HEK293T (cell line): ENCODE measurements at regions not wholly inside any gene's neighbourhood (a gene's known extent, or its start where the extent isn't known, plus 50 kb on each side); places are given as distances from the start of the nearest gene placed in this dataset.

Experiments used
- CTCF ChIA-PET: fragments of 350-600 bp; formaldehyde crosslinking; extraction: SDS; loops from one replicate; lab custom pipeline; 2021; ENCODE audit warnings: antibody characterized with exemption, inconsistent platforms; lab: Yijun Ruan, JAX
- POLR2A ChIA-PET: fragments of 350-600 bp; formaldehyde crosslinking; extraction: SDS; loops from one replicate; lab custom pipeline; 2020; ENCODE audit warnings: antibody characterized with exemption, inconsistent platforms; lab: Yijun Ruan, JAX
- DNase-seq: peaks from one replicate; pipeline ENCODE4 v3.0.0; 2012; ENCODE audit warnings: mixed read lengths; ENCODE audit errors: extremely low spot score
- ARNT ChIP-seq: fragments of 450-650 bp; IDR thresholded peaks from 2 replicates; pipeline ENCODE4 v1.6.1; 2017; ENCODE audit warnings: mild to moderate bottlenecking
- BHLHE40 ChIP-seq: fragments of 450-650 bp; IDR thresholded peaks from 2 replicates; pipeline ENCODE4 v1.6.1; 2016; ENCODE audit warnings: mild to moderate bottlenecking, moderate library complexity, borderline replicate concordance
- CTBP1 ChIP-seq: fragments of 450-650 bp; IDR thresholded peaks from 2 replicates; pipeline ENCODE4 v1.6.1; 2016; ENCODE audit warnings: borderline replicate concordance
- ELF4 ChIP-seq: fragments of 450-650 bp; IDR thresholded peaks from 2 replicates; pipeline ENCODE4 v1.6.1; 2017; ENCODE audit warnings: antibody characterized with exemption
- FOXA1 ChIP-seq: fragments of 450-650 bp; IDR thresholded peaks from 2 replicates; pipeline ENCODE4 v1.6.1; 2016; ENCODE audit warnings: mild to moderate bottlenecking
- FOXK2 ChIP-seq: fragments of 450-650 bp; IDR thresholded peaks from 2 replicates; pipeline ENCODE4 v1.6.1; 2016; ENCODE audit warnings: mild to moderate bottlenecking
- FOXM1 ChIP-seq: fragments of 450-650 bp; IDR thresholded peaks from 2 replicates; pipeline ENCODE4 v1.6.1; 2017; ENCODE audit warnings: mild to moderate bottlenecking, borderline replicate concordance
- HDGF ChIP-seq: fragments of 450-650 bp; IDR thresholded peaks from 2 replicates; pipeline ENCODE4 v1.6.1; 2017; ENCODE audit warnings: antibody characterized with exemption, borderline replicate concordance
- L3MBTL2 ChIP-seq: fragments of 450-650 bp; conservative IDR thresholded peaks from 2 replicates; pipeline ENCODE4 v1.6.1; 2016; ENCODE audit warnings: mild to moderate bottlenecking
- LEF1 ChIP-seq: fragments of 450-650 bp; IDR thresholded peaks from 2 replicates; pipeline ENCODE4 v1.6.1; 2017; ENCODE audit warnings: mild to moderate bottlenecking, borderline replicate concordance
- NFRKB ChIP-seq: fragments of 450-650 bp; IDR thresholded peaks from 2 replicates; pipeline ENCODE4 v1.6.1; 2016; ENCODE audit warnings: mild to moderate bottlenecking, moderate library complexity
- SP1 ChIP-seq: fragments of 450-650 bp; IDR thresholded peaks from 2 replicates; pipeline ENCODE4 v1.6.1; 2017
- SUZ12 ChIP-seq: fragments of 450-650 bp; IDR thresholded peaks from 2 replicates; pipeline ENCODE4 v1.6.1; 2016; ENCODE audit warnings: mild to moderate bottlenecking
- TARDBP ChIP-seq: fragments of 450-650 bp; IDR thresholded peaks from 2 replicates; pipeline ENCODE4 v1.6.1; 2016
- ZNF384 ChIP-seq: fragments of 450-650 bp; IDR thresholded peaks from 2 replicates; pipeline ENCODE4 v1.6.1; 2016
- TF ChIP-seq, protein P1 (sequence below): fragments of 450-650 bp; IDR thresholded peaks from 2 replicates; pipeline ENCODE4 v1.6.1; 2016

GRCh38 chr14:30077946-30078345, 150.3 kb upstream of the PRKD1 start:
- ChIA-PET CTCF (no interaction called here), POLR2A (no interaction called here)
- DNase-seq: no peak

DNA sequence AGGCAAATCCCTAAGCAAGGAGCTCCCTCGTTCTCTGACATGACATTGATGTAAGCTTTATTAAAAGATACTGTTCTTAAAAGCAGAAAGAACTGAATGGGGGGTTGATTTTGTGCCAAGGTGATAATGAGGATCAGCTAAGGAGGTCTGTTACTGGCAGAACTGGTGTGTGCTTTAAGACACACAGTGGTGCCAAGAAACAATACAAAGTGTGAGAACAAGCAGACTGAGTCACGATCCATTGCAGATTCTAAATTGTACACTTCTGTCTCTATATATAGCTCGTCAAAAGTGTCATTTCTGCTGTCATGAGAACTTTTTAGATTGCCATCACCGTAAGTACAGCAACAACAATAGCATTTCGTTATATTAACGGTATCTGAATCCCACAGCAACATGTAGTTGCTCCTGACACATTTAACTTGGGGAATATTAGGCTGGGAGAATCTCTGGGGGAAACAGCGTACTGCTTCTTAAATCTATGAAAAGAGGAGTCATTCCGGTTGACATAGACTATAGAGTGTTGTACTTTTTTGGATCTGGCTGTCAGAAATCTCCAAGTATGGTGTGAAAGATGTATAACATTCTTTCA, 151.3 kb upstream of the PRKD1 start:
- ChIA-PET POLR2A (no interaction called here), CTCF (interaction anchor here (0.6 kb wide), 1 partner anchor 21 kb away, joined by 4 read pairs; no protein-coding TSS in a partner anchor)
- no peak for TF ChIP-seq HDGF
- TF ChIP-seq FOXK2: no peak
- TF ChIP-seq, protein P1, sequence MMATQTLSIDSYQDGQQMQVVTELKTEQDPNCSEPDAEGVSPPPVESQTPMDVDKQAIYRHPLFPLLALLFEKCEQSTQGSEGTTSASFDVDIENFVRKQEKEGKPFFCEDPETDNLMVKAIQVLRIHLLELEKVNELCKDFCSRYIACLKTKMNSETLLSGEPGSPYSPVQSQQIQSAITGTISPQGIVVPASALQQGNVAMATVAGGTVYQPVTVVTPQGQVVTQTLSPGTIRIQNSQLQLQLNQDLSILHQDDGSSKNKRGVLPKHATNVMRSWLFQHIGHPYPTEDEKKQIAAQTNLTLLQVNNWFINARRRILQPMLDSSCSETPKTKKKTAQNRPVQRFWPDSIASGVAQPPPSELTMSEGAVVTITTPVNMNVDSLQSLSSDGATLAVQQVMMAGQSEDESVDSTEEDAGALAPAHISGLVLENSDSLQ: no peak
- no peak for TF ChIP-seq SP1
- no peak for TF ChIP-seq BHLHE40
- no peak for TF ChIP-seq CTBP1
- no peak for TF ChIP-seq LEF1
- TF ChIP-seq L3MBTL2: no peak
- no peak for TF ChIP-seq ELF4
- no peak for TF ChIP-seq SUZ12
- no peak for TF ChIP-seq FOXA1
- DNase-seq: no peak

More at GRCh38 chr14:30077946-30078345, 150.3 kb upstream of the PRKD1 start:
- TF ChIP-seq ARNT (no peak), LEF1 (no peak), TARDBP (no peak), FOXK2 (no peak), BHLHE40 (no peak), FOXA1 (no peak), ELF4 (no peak), L3MBTL2 (no peak), FOXM1 (no peak), SUZ12 (no peak), ZNF384 (no peak), SP1 (no peak), NFRKB (no peak), CTBP1 (no peak), HDGF (no peak)
- TF ChIP-seq, protein P1: no peak

DNA sequence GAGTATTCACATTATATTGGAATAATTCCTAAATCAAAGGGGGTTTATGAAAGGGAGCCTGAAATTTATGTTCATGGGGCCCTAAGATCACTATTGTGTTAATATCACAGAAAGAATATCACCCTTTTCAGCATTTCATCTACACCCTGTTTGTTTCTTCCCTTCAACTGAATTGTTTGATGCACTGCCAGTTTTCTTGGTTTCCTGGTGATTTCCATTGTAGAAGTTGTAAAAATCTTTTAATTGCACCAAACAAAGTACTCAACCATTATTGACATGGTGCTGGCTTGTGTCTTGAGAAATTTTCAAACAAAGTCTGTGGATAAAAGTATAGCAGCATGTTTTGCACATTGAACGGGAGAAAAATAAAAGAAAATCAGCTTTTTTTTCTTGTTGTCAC, 154.8 kb upstream of the PRKD1 start:
- DNase-seq: no peak
- ChIA-PET CTCF (no interaction called here), POLR2A (no interaction called here)
- TF ChIP-seq ELF4: no peak
- no peak for TF ChIP-seq CTBP1
- TF ChIP-seq BHLHE40: no peak
- no peak for TF ChIP-seq FOXA1
- TF ChIP-seq, protein P1: no peak
- no peak for TF ChIP-seq FOXM1
- TF ChIP-seq TARDBP: no peak
- TF ChIP-seq HDGF: no peak
- TF ChIP-seq SUZ12: no peak
- TF ChIP-seq ZNF384: no peak
- TF ChIP-seq FOXK2: no peak
- no peak for TF ChIP-seq NFRKB
- TF ChIP-seq ARNT: no peak
- no peak for TF ChIP-seq SP1
- TF ChIP-seq LEF1: no peak
- no peak for TF ChIP-seq L3MBTL2

- CTCF ChIA-PET: no interaction called here
- DNase-seq: no peak
- TF ChIP-seq FOXM1 (no peak), ZNF384 (no peak), ELF4 (no peak), HDGF (no peak), ARNT (no peak), FOXK2 (no peak), SUZ12 (no peak), TARDBP (no peak), FOXA1 (no peak), BHLHE40 (no peak)
- POLR2A ChIA-PET: no interaction called here
These were observed 157.2 kb upstream of the PRKD1 start for GRCh38 chr14:30084811-30085210.

GRCh38 chr14:30085943-30086342, 158.3 kb upstream of the PRKD1 start:
- DNase-seq: no peak
- no peak for TF ChIP-seq NFRKB
- TF ChIP-seq, protein P1: no peak
- no peak for TF ChIP-seq LEF1
- no peak for TF ChIP-seq FOXK2
- TF ChIP-seq HDGF: no peak
- no peak for TF ChIP-seq ELF4
- no peak for TF ChIP-seq BHLHE40
- TF ChIP-seq FOXA1: no peak
- TF ChIP-seq TARDBP: no peak
- TF ChIP-seq ARNT: no peak
- TF ChIP-seq SP1: no peak
- no peak for TF ChIP-seq FOXM1
- TF ChIP-seq L3MBTL2: no peak
- TF ChIP-seq CTBP1: no peak
- TF ChIP-seq SUZ12: no peak
- CTCF ChIA-PET: interaction anchor here (0.6 kb wide), 1 partner anchor 10 kb away, joined by 3 read pairs; no protein-coding TSS in a partner anchor
- POLR2A ChIA-PET: no interaction called here

DNA sequence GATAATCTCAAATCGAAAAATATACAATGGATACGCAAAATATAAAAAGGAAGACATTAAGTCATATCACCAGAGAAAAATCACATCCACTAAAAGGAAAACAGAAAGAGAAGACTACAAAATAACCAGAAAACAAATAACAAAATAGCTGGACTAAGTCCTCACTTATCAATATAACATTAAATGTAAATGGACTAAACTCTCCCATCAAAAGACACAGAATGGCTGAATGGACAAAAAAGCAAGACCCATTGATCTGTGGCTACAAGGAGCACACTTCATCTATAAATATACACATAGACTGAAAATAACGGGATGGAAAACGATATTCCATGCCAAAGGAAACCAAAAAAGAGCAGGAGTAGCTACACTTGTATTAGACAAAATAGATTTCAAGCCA, 161.0 kb upstream of the PRKD1 start:
- CTCF ChIA-PET: no interaction called here
- POLR2A ChIA-PET: no interaction called here
- TF ChIP-seq NFRKB: no peak
- TF ChIP-seq SP1: no peak
- TF ChIP-seq ELF4: no peak
- no peak for TF ChIP-seq TARDBP
- TF ChIP-seq ZNF384: no peak
- no peak for TF ChIP-seq LEF1
- TF ChIP-seq HDGF: no peak
- TF ChIP-seq BHLHE40: no peak
- TF ChIP-seq L3MBTL2: no peak
- no peak for TF ChIP-seq ARNT
- no peak for TF ChIP-seq FOXM1
- TF ChIP-seq FOXK2: no peak
- DNase-seq: no peak
